ENCODE measurements at regions not wholly inside any gene's neighbourhood (a gene's known extent, or its start where the extent isn't known, plus 50 kb on each side); places are given as distances from the start of the nearest gene placed in this dataset.

- in situ Hi-C loops (cut with MboI; ENCODE audit: low pct_unique_long_range_greater_than_20kb, low sequenced_read_pairs) = no loop called here
Observed at GRCh38 chr3:167188592-167188991, 191.5 kb downstream of the ZBBX start.

GRCh38 chr3:167187221-167187620 lies 192.9 kb downstream of the ZBBX start:
- in situ Hi-C loops (cut with MboI; ENCODE audit: low pct_unique_long_range_greater_than_20kb, low sequenced_read_pairs) = no loop called here
- no peak for DNase-seq

More at GRCh38 chr3:167188592-167188991, 191.5 kb downstream of the ZBBX start:
- no peak for DNase-seq

GRCh38 chr3:167184511-167184910 lies 195.6 kb downstream of the ZBBX start:
- in situ Hi-C loops (cut with MboI; ENCODE audit: low pct_unique_long_range_greater_than_20kb, low sequenced_read_pairs) = no loop called here
- DNase-seq = no peak

GRCh38 chr3:167172377-167172776 lies 207.7 kb downstream of the ZBBX start:
- DNase-seq = no peak
- in situ Hi-C loops (cut with MboI; ENCODE audit: low pct_unique_long_range_greater_than_20kb, low sequenced_read_pairs) = no loop called here

- in situ Hi-C loops (cut with MboI; ENCODE audit: low pct_unique_long_range_greater_than_20kb, low sequenced_read_pairs) = no loop called here
- DNase-seq = no peak
Observed at GRCh38 chr3:167167491-167167890, 212.6 kb downstream of the ZBBX start.

GRCh38 chr3:167166594-167167253 lies 213.4 kb downstream of the ZBBX start:
- in situ Hi-C loops (cut with MboI; ENCODE audit: low pct_unique_long_range_greater_than_20kb, low sequenced_read_pairs) = no loop called here
- DNase-seq = no peak

GRCh38 chr3:167166012-167166411 lies 214.1 kb downstream of the ZBBX start:
- DNase-seq = no peak

GRCh38 chr3:167163580-167163979 lies 216.5 kb downstream of the ZBBX start:
- in situ Hi-C loops (cut with MboI; ENCODE audit: low pct_unique_long_range_greater_than_20kb, low sequenced_read_pairs) = no loop called here

More at GRCh38 chr3:167166012-167166411, 214.1 kb downstream of the ZBBX start:
- in situ Hi-C loops (cut with MboI; ENCODE audit: low pct_unique_long_range_greater_than_20kb, low sequenced_read_pairs) = no loop called here

GRCh38 chr3:167162083-167162482 lies 218.0 kb downstream of the ZBBX start:
- in situ Hi-C loops (cut with MboI; ENCODE audit: low pct_unique_long_range_greater_than_20kb, low sequenced_read_pairs) = no loop called here
- DNase-seq = peak; percentile 3

More at GRCh38 chr3:167163580-167163979, 216.5 kb downstream of the ZBBX start:
- no peak for DNase-seq

- in situ Hi-C loops (cut with MboI; ENCODE audit: low pct_unique_long_range_greater_than_20kb, low sequenced_read_pairs) = no loop called here
- no peak for DNase-seq
Observed at GRCh38 chr3:167160781-167161180, 219.3 kb downstream of the ZBBX start.

GRCh38 chr3:167151636-167152035 lies 228.5 kb downstream of the ZBBX start:
- no peak for DNase-seq
- in situ Hi-C loops (cut with MboI; ENCODE audit: low pct_unique_long_range_greater_than_20kb, low sequenced_read_pairs) = no loop called here

GRCh38 chr3:167148136-167148535 lies 232.0 kb downstream of the ZBBX start:
- no peak for DNase-seq
- in situ Hi-C loops (cut with MboI; ENCODE audit: low pct_unique_long_range_greater_than_20kb, low sequenced_read_pairs) = no loop called here

- in situ Hi-C loops (cut with MboI; ENCODE audit: low pct_unique_long_range_greater_than_20kb, low sequenced_read_pairs) = no loop called here
- DNase-seq = no peak
Observed at GRCh38 chr3:167146911-167147310, 233.2 kb downstream of the ZBBX start.

GRCh38 chr3:167125612-167126407 lies 254.3 kb downstream of the ZBBX start:
- no peak for DNase-seq
- in situ Hi-C loops (cut with MboI; ENCODE audit: low pct_unique_long_range_greater_than_20kb, low sequenced_read_pairs) = no loop called here

GRCh38 chr3:167120828-167121227 lies 259.3 kb downstream of the ZBBX start:
- in situ Hi-C loops (cut with MboI; ENCODE audit: low pct_unique_long_range_greater_than_20kb, low sequenced_read_pairs) = no loop called here
- no peak for DNase-seq

- in situ Hi-C loops (cut with MboI; ENCODE audit: low pct_unique_long_range_greater_than_20kb, low sequenced_read_pairs) = no loop called here
- no peak for DNase-seq
Observed at GRCh38 chr3:167116120-167116922, 263.8 kb downstream of the ZBBX start.

GRCh38 chr3:167115331-167115934 lies 264.7 kb downstream of the ZBBX start:
- in situ Hi-C loops (cut with MboI; ENCODE audit: low pct_unique_long_range_greater_than_20kb, low sequenced_read_pairs) = no loop called here
- no peak for DNase-seq

GRCh38 chr3:167114619-167115018 lies 265.5 kb downstream of the ZBBX start:
- in situ Hi-C loops (cut with MboI; ENCODE audit: low pct_unique_long_range_greater_than_20kb, low sequenced_read_pairs) = no loop called here
- no peak for DNase-seq

GRCh38 chr3:167113035-167113830 lies 266.9 kb downstream of the ZBBX start:
- no peak for DNase-seq
- in situ Hi-C loops (cut with MboI; ENCODE audit: low pct_unique_long_range_greater_than_20kb, low sequenced_read_pairs) = no loop called here

Measured in KBM-7 (cell line).